DND-41 (cell line): ENCODE measurements at regions not wholly inside any gene's neighbourhood (a gene's known extent, or its start where the extent isn't known, plus 50 kb on each side); places are given as distances from the start of the nearest gene placed in this dataset.

Source experiments
- ATAC-seq: fragments of 200-7000 bp; cut with Tn5 transposase; 3 replicates; pipeline ENCODE4 v1.9.1; 2021; ENCODE audit warnings: low read depth; ENCODE audit not compliant: insufficient read depth
- DNase-seq: peaks from one replicate; pipeline ENCODE4 v3.0.0-alpha.2; 2020
- H2AFZ ChIP-seq: 2 replicates; pipeline ENCODE4 v1.6.0; 2012; ENCODE audit warnings: low read depth, low read length
- H3K27ac ChIP-seq: 2 replicates; pipeline ENCODE4 v1.5.1; 2012; ENCODE audit warnings: low read length, inconsistent platforms
- H3K27me3 ChIP-seq: fragments of 200-600 bp; sonication (generic); 2 replicates; pipeline ENCODE4 v1.6.0; 2012; ENCODE audit warnings: low read length, mild to moderate bottlenecking, inconsistent platforms; ENCODE audit not compliant: insufficient read depth, poor library complexity
- H3K36me3 ChIP-seq: 2 replicates; pipeline ENCODE4 v1.5.1; 2012; ENCODE audit warnings: low read length, inconsistent platforms; ENCODE audit not compliant: insufficient read depth
- H3K4me1 ChIP-seq: 2 replicates; pipeline ENCODE4 v1.5.1; 2012; ENCODE audit warnings: mild to moderate bottlenecking, low read length; ENCODE audit not compliant: insufficient read depth
- H3K4me2 ChIP-seq: 2 replicates; pipeline ENCODE4 v1.6.0; 2012; ENCODE audit warnings: mild to moderate bottlenecking, moderate library complexity, low read length, inconsistent platforms; ENCODE audit not compliant: insufficient read depth
- H3K4me3 ChIP-seq, 2 experiments: fragments of 200-600 bp in 1 of 2; shearing (Covaris generic) in 1 of 2; 2 replicates each; pipeline ENCODE4 v1.5.1; 2012 to 2016; ENCODE audit warnings: inconsistent platforms in 2 of 2, low read length in 2 of 2, mild to moderate bottlenecking in 2 of 2, low read depth in 1 of 2, moderate library complexity in 1 of 2
- H3K79me2 ChIP-seq: 2 replicates; pipeline ENCODE4 v1.6.0; 2012; ENCODE audit warnings: low read length, inconsistent platforms; ENCODE audit not compliant: insufficient read depth
- H3K9ac ChIP-seq: 2 replicates; pipeline ENCODE4 v1.6.0; 2012; ENCODE audit warnings: low read depth, mild to moderate bottlenecking, inconsistent platforms, low read length, moderate library complexity
- H3K9me3 ChIP-seq: 2 replicates; pipeline ENCODE4 v1.5.1; 2012; ENCODE audit warnings: low read length, moderate library complexity, mild to moderate bottlenecking, inconsistent platforms; ENCODE audit not compliant: insufficient read depth, severe bottlenecking
- H4K20me1 ChIP-seq: 2 replicates; pipeline ENCODE4 v1.6.0; 2012; ENCODE audit warnings: low read length; ENCODE audit not compliant: insufficient read depth
- CTCF ChIP-seq: IDR thresholded peaks from 2 replicates; pipeline ENCODE4 v1.5.1; 2012; ENCODE audit warnings: borderline replicate concordance, low read length, moderate library complexity, mild to moderate bottlenecking; ENCODE audit not compliant: poor library complexity, severe bottlenecking; ENCODE audit errors: extremely low read depth
- EZH2 ChIP-seq: IDR thresholded peaks from 3 replicates; pipeline ENCODE4 v1.6.1; 2012; ENCODE audit warnings: borderline replicate concordance, low read depth, mild to moderate bottlenecking, moderate library complexity, low read length, inconsistent platforms; ENCODE audit not compliant: severe bottlenecking

DNA sequence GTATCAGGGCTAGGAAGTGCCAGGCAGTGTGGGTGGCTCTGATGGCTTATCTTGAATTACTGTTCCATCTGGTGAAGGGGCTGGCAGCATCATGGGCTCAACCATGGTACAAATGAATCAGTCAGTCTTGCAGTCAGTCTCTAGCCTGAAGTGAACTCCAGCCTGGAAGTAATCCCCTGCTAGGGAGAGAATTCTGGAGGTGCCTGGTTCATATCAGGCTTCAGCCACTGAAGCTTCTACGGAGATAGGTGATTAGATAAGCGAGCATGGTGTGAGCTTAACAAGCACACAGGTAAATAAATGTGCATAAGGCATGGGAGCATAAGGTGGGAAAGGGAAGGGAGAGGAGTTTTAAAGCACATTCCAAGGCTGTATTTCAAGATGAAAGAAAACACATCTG, 541.7 kb downstream of the MBD2 start:
- no peak for ATAC-seq
- no peaks in the 10 kb centered on the region for H4K20me1 ChIP-seq
- no peak overlapping the region for H3K27ac ChIP-seq
- no peaks in the 10 kb centered on the region for H3K79me2 ChIP-seq
- TF ChIP-seq CTCF (no peak), EZH2 (no peak)
- H3K4me3 ChIP-seq: no peak overlapping the region
- H3K36me3 ChIP-seq: no peaks in the 10 kb centered on the region
- H3K27me3 ChIP-seq: no peaks in the 10 kb centered on the region
- H3K9me3 ChIP-seq: no peaks in the 10 kb centered on the region
- H2AFZ ChIP-seq: no peak overlapping the region
- H3K9ac ChIP-seq: no peak overlapping the region
- no peaks in the 10 kb centered on the region for H3K4me1 ChIP-seq
- DNase-seq: no peak
- H3K4me2 ChIP-seq: no peak overlapping the region

DNA sequence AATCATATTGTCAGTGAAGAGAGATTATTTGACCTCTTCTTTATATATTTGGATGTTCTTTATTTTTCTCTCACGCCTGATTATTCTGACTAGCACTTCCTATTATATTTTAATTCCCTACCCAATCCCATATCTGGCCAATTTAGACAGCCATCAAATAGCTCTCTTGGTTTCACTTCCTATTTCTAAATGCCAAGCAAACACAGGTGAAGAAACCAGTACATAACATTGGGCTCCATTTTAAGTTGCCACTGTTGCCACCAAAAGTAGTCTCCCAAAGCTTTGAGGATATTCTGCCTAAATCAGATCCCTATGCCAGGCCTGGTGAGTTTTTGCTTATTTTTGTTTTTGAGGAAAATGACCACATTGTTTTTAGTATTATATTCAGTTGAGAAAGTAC, 547.0 kb downstream of the MBD2 start:
- TF ChIP-seq CTCF: no peak
- TF ChIP-seq EZH2: no peak
- no peak overlapping the region for H3K4me3 ChIP-seq
- no peak overlapping the region for H3K9ac ChIP-seq
- ATAC-seq: no peak
- no peaks in the 10 kb centered on the region for H3K36me3 ChIP-seq
- H3K27ac ChIP-seq: no peak overlapping the region
- no peaks in the 10 kb centered on the region for H3K4me1 ChIP-seq
- H2AFZ ChIP-seq: no peak overlapping the region
- no peaks in the 10 kb centered on the region for H3K79me2 ChIP-seq
- no peaks in the 10 kb centered on the region for H3K9me3 ChIP-seq
- no peaks in the 10 kb centered on the region for H3K27me3 ChIP-seq
- DNase-seq: no peak
- no peak overlapping the region for H3K4me2 ChIP-seq
- no peaks in the 10 kb centered on the region for H4K20me1 ChIP-seq

DNA sequence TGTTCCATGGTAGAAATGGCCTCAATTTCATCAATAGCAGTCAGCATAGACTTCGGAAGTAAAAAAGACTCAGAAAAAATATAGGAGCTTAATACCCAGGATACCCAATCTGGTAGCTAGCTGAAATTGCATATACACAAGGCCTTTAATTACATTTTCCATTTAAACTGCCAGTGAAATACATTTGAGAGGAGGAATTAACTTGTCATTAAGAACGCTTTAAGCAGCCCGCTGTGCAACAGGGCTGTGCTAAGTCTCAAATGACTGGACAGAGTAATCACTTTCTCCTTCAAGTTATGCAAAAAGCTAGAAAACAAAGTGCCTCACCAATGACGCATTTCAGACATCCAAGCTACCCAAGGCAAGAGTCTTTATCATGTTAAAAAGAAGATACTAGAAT, 558.8 kb downstream of the MBD2 start:
- H3K9ac ChIP-seq: no peak overlapping the region

More for the DNA sequence above, 558.8 kb downstream of the MBD2 start:
- no peak for ATAC-seq
- no peaks in the 10 kb centered on the region for H3K79me2 ChIP-seq
- DNase-seq: no peak
- H3K4me1 ChIP-seq: no peaks in the 10 kb centered on the region
- no peak overlapping the region for H3K4me2 ChIP-seq
- no peak overlapping the region for H2AFZ ChIP-seq
- no peak overlapping the region for H3K4me3 ChIP-seq
- no peaks in the 10 kb centered on the region for H4K20me1 ChIP-seq
- H3K9me3 ChIP-seq: no peaks in the 10 kb centered on the region
- H3K36me3 ChIP-seq: no peaks in the 10 kb centered on the region
- H3K27me3 ChIP-seq: no peaks in the 10 kb centered on the region
- no peak overlapping the region for H3K27ac ChIP-seq
- TF ChIP-seq CTCF: no peak
- no peak for TF ChIP-seq EZH2
